ENCODE measurements at regions not wholly inside any gene's neighbourhood (a gene's known extent, or its start where the extent isn't known, plus 50 kb on each side); places are given as distances from the start of the nearest gene placed in this dataset.
"Not testable (repeated sequence)": the region's sequence is repeated elsewhere in the genome, so short reads cannot be mapped to it uniquely, and the experiment has no call there.

DNA sequence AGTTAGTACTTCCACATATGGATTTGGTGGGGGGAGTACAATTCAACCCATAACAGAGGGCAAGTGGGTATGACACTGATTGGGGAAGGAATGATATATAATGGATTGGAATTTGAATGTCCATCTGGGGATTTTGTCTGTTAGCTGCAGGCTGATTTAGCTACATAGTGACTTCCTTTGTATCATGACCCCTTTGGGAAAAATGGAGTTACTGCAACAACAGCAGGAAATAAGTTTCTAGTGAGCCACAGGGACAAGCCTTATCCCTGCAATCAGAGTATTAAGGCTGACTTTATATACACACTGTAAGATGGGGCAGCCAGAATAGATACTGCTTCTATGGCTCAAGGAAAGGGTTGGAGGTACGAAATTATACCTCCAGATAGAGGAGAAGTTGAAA lies 404.4 kb upstream of the MEIS1 start:
- DNase-seq (ENCODE audit: low spot score): no peak

DNA sequence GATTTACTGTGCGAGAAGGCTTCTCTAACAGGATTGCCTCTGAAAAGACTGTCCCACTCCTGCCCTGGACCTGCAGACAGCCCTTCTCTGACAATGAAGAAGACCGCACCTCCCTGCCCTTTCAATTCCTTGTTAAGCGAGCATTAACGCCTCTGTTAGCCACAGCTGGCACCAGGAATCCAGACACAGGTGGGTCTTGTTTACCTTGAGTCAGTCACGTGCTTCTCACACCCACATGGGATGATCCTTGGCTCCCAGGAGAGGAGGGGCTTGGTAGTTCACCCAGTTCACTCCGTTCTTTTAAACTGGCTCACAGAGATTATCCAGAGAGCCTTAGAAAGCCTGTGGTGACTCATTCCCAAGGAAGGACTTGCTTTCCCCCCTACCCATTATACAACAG lies 410.5 kb upstream of the MEIS1 start:
- no peak for DNase-seq (ENCODE audit: low spot score)

DNA sequence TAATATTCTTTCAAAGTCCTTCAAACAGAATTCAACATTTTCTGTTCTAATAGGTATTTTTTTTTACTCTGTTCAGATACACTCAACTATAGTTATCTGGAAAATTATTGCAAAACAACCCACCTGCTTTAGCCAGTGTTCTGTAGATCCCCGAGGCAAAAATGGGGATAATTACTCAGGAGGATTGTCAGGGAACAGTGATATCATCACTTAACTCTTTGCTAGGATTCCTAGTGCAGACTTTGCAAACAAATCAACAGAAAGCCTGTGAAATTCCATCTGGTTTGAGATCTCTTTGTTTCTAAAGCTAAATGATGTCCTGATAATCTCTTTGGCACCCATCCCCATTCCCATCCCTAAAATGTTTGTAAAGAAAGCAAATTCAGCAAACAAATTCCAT lies 413.6 kb upstream of the MEIS1 start:
- DNase-seq (ENCODE audit: low spot score): no peak

DNA sequence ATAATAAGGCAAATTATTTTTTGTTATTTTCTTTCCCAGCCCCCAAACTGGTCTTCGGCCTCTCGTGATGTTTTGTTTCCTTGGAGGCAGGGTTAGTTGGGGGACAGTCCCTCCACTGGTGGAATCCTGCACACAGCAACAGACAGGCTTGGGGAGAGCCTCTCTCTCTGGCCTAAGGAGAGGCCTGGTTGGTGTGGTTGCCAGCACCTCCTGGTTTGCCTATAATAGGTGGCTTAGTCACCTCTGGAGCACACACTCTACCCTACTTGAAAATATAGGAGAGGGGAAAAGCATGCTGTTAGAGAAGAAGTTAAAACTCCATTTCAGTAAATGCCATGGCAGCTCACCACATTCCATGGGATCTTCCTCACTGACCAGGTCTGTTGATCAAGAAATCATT lies 417.2 kb upstream of the MEIS1 start:
- no peak for DNase-seq (ENCODE audit: low spot score)

DNA sequence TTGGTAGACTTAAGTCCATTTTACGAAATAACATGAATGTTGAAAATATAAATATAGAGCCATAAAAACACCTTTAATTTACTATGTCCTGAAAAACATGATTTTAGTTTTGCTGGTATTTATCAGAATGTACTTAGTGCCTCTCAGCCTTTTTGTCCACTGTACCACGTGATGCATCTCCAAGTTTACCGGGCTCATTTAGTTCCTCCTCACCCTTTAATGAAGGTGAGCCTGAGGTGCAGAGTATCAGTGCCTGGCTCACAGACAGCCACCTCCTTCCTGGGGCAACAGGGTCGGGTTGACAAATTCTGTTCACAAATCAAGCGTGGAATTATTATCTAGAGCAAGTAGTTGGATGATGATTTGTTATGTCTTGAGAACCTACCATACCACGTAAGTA lies 420.5 kb upstream of the MEIS1 start:
- DNase-seq (ENCODE audit: low spot score): no peak

DNA sequence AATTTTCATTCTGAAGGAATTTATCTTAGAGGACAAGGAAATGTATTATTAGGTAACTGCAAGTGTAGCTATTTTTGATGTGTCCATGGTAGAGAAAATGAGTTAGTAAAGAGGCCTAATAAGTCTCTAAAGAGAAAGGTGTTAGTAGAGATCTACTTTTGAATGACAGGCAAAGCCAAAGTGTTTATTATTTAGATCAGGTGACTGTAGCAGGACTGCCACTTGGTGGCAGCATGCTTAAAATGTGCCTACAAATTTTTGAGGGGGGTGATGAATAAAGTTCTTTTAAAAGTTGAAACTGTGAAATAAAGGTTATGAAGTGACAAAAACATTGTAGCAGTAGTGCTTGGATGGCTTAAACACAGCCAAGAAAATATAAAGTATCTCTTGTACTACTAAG lies 421.5 kb upstream of the MEIS1 start:
- no peak for DNase-seq (ENCODE audit: low spot score)

DNA sequence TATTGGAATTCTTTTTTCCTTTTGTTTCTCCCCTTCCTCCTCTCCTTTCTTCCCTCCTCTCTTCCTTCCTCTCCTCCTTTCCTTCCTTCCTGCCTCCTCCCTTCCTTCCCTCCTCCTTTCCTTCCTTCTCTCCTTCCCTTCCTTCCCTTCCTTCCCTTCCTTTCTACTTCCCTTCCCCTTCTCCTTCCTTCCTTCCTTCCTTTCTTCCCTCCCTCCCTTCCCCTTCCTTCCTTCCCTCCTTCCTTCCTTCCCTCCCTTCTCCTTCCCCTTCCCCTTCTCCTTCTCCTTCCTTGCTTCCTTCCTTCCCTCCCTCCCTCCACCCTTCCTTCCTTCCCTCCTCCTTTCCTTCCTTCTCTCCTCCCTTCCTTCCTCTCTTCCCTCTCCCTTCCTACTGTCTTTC lies 431.0 kb upstream of the MEIS1 start:
- DNase-seq (ENCODE audit: low spot score): no peak

DNA sequence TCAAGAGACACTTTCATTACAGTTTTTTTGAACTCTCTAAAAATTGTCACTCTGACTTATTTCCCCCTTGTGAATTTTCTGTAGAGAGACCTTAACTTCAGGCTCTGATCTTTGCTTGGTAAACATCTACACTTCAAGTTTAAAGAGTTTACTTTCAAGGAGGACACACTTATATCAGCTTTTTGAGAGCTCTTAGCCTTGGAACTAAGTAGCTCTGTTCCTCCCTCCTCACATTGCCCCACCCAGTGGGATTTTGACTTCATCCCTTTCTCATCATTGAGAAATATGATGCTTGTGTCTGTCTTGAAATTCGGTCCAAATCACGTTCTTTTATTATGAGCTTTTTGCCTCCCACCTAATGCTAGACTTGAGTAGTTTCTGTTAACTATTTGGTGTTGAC lies 433.4 kb upstream of the MEIS1 start:
- DNase-seq (ENCODE audit: low spot score): no peak

DNA sequence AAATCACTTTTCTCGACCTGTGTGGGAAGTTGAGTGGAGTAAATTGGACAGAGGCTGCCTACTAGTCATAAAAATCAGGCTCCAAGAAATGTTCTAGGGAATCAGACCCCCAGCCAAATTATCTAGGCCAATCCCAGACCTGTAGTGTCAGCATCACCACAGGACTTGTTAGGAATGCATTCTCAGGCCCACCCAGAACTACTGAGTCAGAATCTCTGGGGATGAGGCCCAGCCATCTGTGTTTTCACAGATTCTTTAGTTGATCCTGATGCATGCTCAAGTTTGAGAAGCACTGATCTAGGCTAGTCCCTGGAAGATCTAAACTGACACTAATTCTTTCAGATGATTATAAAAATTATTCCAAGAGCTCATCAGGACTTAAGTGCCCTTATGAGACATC lies 434.0 kb upstream of the MEIS1 start:
- no peak for DNase-seq (ENCODE audit: low spot score)

DNA sequence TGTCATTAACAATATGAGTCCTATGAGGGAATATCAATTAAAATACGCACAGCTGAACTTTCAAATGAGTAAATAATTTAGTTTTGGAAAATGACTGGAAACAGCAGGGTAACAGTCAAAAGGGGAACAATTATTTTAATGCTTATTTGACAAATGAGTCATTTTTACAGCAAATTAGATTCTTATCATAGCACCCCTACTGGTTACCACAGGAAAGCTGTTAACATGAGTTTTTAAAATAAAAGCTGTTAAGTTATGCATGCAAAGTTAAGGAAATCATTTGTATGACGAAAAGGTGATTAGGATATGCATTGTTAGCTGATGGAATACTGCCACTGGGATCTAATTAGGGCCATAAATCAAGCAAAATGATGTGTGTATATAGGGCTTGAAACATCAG lies 435.1 kb upstream of the MEIS1 start:
- DNase-seq (ENCODE audit: low spot score): no peak

DNA sequence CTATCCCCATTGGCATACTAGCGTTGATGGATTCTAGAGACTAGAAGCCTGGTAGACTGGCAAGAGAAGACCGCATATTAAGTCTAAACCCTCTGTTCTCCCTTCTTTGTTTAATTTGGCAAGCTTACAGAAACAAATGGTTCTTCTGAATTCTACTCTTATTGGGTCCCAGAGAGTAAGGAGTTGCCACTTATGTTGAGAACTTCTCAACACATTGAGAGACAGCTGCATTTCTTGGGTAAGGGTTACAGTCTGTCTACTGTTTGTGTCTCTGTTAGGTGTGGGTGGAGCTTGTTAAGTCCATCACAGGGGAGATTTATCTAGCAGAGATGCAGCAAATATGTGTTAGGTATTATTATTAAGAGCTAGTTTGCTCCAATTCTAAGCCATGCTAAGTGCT lies 435.8 kb upstream of the MEIS1 start:
- no peak for DNase-seq (ENCODE audit: low spot score)

DNA sequence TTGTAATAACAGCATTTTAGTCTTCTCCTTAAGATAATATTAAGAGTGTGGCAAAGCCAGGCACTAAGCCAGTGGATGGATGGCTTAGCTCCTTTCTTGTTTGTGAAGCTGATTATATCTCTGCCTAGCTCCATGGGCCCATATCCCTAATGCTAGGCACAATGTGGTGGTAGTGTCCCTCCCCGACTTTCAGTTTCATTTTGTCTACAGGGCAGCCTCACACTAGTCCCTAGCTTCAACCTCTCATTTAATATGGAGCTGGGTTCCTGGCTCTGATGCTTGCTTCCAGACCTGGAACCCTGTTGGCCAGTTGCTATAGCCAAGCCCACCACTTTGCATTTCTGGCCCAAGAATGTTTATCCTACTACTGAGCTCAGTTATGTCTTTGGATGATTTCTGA lies 437.0 kb upstream of the MEIS1 start:
- DNase-seq (ENCODE audit: low spot score): no peak

DNA sequence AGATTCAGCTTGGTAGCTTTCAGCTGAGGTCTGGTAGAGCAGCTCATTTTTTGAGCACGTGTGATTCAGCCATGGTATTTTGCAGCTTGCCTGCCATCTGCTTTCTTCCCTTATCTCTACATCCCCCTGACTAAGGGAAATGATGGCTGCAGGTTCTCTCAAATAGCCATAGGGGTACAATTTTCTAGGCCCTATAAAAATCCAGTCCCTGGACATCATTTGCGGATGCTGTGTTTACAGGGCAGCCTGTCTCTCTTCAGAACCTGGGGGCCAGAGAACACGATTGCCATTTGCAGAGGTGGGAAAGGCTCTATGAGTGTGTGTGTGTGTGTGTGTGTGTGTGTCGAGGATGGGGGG lies 442.7 kb upstream of the MEIS1 start:
- DNase-seq (ENCODE audit: low spot score): no peak

DNA sequence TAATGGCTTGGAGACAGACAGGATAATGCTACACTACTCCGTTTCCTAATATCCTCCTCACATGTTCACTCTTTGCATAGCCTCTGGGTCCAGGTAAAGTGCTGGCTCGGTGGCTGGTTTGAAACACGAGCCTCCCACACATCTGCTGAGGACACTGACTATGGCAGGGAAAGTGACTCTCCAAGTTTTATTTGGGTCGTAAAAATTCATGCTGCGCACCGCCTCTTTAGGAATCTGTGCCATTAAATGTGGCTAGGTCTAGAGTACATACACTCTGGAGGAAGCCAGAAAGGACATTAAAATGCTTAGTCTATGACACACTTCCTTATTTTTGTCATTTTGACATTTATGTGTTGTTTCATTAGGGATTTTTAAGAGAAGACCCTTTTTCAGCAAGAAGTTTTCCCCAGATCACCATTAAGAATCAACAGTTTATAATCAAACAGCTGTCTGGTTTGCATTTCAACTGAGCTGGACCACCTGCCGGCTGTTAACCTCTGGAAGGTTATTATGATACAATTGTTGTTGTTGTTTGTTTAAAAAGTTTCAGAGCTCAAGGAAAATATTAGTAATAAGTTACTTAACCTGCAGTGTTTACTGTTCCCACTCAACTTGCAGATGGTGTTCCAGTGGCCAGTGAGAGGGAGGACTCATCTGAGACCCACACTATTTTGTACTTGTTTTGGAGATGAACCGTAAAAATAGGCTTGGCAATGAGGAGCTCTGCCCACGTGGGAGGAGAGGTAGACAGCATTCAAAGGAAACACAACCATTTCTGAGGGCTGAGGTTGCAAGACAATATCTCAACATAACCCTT lies 443.3 kb upstream of the MEIS1 start:
- no peak for DNase-seq (ENCODE audit: low spot score)

DNA sequence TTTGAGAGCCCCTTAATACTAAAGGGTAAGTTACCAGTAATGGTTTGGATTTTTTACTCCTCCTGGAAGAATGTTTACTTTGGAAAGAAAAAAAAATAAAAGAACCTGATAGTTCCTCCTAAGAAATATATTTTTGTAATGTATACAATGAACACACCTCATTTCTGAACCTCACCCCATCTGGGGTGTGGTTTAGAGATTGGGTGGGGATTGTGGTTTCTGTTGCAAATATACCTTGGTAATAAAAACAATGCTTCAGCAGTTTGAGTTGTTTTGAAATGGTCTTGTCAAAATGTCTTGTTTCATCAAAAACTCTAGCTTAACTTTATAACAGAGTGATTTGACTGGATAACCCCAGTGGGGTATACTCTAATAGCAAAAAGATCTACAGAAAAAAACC lies 448.9 kb upstream of the MEIS1 start:
- no peak for DNase-seq (ENCODE audit: low spot score)

DNA sequence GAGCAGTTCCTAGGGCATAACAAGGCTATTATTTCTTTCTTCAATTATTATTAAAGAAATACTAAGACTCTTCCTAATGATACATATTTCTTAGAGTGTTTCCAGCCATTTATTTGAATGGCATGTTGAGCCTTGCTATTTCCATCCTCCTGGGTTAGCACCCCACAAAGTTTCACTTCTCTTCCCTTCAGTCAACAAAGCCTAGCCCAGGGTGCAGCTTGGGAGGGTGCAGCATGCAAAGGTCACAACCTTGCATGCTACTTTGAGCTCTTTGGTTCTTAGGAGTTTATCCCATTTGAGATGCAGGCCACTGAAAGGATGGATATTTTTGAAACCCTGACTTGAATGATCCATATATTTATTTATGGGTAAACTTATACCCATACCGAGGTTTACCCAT lies 454.4 kb upstream of the MEIS1 start:
- no peak for DNase-seq (ENCODE audit: low spot score)

DNA sequence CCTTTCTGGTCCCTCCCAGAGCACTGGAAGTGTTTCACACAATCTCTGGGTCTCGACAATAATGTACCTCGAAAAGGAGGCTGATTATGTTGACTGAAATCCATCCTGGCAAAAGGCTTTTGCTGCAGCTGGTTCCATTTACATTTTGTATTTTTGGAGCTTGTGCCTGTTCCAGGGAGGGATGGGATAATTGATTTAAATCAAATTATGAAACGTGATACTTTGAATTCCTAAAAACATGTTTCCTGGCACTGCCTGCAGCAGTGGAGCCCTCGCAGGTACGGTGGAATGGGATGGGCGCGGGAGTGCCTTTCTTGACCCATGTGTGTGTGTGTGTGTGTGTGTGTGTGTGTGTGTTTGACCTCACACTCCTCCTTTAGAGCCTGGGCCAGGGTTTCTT lies 455.5 kb upstream of the MEIS1 start:
- DNase-seq (ENCODE audit: low spot score): no peak

DNA sequence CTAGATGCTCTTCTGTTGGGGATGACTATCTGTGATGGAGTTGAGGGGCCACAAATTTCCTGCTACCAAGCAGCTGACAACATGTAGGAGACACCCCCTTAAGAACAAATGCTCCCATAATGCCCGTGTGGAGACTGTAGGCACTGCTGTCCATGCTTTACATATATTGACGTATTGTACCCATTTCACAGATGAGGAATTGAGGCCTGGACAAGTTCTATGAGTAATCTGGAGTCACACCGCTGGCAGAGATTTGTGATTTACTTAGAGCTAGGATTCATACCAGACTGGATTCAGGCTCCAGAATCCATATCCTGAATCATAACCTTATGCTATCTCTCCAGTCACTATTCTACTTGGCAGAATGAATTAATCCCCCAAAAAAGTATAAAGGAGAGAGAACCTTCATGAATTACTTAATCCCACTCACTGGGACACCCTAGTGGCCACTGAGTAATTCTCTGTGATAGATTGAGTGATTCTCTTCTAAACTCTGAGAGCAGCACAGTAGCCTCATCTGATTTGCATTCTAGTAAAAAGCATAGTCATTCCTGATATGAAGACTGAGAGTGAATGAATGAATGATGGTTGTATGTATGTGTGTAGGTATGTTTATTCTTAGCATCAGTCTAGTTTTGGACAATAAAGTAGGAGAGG lies 460.7 kb upstream of the MEIS1 start:
- DNase-seq (ENCODE audit: low spot score): no peak

DNA sequence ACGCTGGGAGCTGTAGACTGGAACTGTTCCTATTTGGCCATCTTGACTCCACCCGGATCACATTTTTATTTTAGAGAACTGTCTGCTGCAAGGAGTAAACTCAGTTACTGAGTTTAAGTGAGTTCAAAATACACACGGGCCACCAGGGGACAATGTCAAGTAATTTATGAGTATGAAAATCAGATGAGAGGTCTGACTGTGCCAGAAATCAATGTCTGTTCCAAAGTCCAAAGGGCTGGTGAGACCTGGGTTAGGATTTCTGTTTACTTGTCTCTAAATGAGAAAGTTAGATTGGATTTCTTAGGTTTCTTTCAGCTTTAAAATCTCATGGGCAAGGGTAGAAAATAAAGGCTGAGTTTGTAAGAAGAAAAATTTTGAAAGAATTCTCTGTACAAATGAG lies 465.8 kb upstream of the MEIS1 start:
- no peak for DNase-seq (ENCODE audit: low spot score)

DNA sequence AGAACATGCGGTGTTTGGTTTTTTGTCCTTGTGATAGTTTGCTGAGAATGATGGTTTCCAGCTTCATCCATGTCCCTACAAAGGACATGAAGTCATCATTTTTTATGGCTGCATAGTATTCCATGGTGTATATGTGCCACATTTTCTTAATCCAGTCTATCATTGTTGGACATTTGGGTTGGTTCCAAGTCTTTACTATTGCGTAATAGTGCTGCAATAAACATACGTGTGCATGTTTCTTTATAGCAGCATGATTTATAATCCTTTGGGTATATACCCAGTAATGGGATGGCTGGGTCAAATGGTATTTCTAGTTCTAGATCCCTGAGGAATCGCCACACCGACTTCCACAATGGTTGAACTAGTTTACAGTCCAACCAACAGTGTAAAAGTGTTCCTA lies 471.6 kb upstream of the MEIS1 start:
- DNase-seq (ENCODE audit: low spot score): not testable (repeated sequence)

DNA sequence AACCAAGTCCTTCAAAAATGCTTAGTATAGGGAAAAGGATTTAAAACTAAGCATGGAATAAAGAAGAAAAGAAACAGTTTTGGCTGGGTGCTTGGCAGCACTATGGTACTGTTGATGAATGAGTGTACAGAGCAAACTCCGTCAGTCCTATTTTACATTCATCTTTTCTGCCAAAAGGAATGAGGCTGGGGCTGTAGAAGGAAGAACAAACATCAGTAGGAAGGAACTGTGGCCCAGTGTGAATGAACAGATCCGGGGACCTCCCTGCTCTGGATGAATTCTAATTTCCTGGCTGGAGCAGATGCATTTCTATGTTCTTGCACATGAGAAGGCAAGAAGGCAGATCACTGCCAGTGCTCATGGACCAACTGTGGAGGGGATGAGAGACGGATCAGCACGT lies 474.0 kb upstream of the MEIS1 start:
- DNase-seq (ENCODE audit: low spot score): no peak

DNA sequence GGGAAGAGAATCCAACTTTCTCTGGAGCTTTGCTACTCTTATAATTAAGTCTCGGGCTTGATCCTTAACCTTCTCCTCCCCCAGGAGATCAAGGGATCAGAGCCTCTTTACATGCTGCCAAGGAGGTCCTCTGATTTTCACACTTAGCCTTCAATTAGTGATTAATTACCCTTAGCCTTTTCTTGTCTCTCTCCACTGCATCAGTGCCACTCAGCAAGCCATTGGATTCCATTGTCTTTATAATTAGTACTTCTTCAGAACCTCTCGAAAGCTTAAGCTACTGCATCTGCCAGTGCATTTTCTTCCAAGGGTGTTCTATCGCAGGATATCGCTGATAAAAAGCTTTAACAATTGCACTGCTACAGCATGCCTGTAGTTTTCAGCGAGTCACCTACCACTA lies 477.0 kb upstream of the MEIS1 start:
- no peak for DNase-seq (ENCODE audit: low spot score)

DNA sequence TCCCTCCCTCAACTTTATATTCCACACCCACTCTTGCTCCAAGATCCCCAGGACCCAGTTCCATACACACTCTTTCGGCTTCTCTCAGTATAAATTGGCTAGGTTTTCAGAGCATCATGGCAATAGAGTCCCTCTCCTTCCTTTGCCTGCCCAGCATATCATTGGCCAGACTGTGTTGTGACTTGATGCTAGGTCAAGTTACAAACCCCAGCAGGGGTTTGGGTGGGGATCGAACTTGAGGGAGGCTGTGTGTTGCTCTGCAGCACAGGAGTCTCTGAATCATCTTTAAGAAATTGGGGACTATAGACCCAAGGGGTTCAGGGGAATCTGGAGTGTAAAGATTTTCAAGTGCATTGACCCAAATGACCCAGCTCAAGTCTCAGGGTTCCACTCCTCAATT lies 477.5 kb upstream of the MEIS1 start:
- no peak for DNase-seq (ENCODE audit: low spot score)

DNA sequence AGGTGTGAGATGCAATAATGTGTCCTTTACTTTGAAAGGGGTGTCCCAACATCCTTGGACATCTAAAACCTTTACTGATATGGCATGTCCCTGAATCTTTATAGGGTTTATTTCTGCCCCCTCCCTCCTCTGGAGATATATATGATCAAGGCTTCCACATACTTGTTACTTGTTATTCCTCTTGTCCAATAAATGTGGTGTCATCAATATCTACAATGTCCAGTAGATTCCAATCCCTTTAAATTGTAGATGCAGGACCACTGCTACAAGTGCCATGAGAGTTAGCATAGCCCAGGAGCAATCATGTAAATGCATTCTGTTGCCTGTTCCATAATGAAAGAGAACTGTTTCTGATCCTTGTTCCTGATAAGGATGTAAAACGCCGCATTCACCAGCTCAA lies 479.7 kb upstream of the MEIS1 start:
- DNase-seq (ENCODE audit: low spot score): no peak

All from AG08395 (cell line).